Upper lobe of left lung (tissue), 6 donors: ENCODE measurements at regions not wholly inside any gene's neighbourhood (a gene's known extent, or its start where the extent isn't known, plus 50 kb on each side); places are given as distances from the start of the nearest gene placed in this dataset.
"Not testable (repeated sequence)": the region's sequence is repeated elsewhere in the genome, so short reads cannot be mapped to it uniquely, and the experiment has no call there.

Experiments
- ATAC-seq, 2 donors: fragments of 200-7000 bp; cut with Tn5 transposase; one replicate each; pipeline ENCODE4 v1.9.1; 2022; ENCODE audit warnings: mild to moderate bottlenecking in 2 of 2, moderate library complexity in 2 of 2; ENCODE audit not compliant: low FRiP score in 2 of 2
- DNase-seq, 2 donors: peaks; one replicate each; pipeline ENCODE4 v3.0.0-alpha.2; 2019 to 2020
- H3K27ac ChIP-seq, 4 donors: fragments of 200-600 bp; sonication (generic); one replicate each; pipeline ENCODE4 v1.5.1; 2016 to 2019
- H3K27me3 ChIP-seq, 4 donors: fragments of 200-600 bp; sonication (generic); one replicate each; pipeline ENCODE4 v1.5.1; 2017 to 2019
- H3K36me3 ChIP-seq, 4 donors: fragments of 200-600 bp; sonication (generic); one replicate each; pipeline ENCODE4 v1.5.1; 2016 to 2019
- H3K4me1 ChIP-seq, 4 donors: fragments of 200-600 bp; sonication (generic); one replicate each; pipeline ENCODE4 v1.5.1; 2018 to 2019
- H3K4me3 ChIP-seq, 4 donors: fragments of 200-600 bp; sonication (generic); one replicate each; pipeline ENCODE4 v1.5.1; 2017 to 2019; ENCODE audit warnings: mild to moderate bottlenecking in 2 of 4, moderate library complexity in 1 of 4
- H3K9me3 ChIP-seq, 4 donors: fragments of 200-600 bp; sonication (generic); one replicate each; pipeline ENCODE4 v1.5.1; 2018 to 2019
- CTCF ChIP-seq, 6 experiments: fragments of 450-650 bp in 4 of 6; fragments of 200-600 bp in 2 of 6; sonication (generic) in 2 of 6; IDR thresholded peaks; one replicate each; pipeline ENCODE4 v1.5.1; 2016 to 2019; ENCODE audit warnings: antibody characterized with exemption in 6 of 6
- EP300 ChIP-seq, 4 donors: sonication (generic); formaldehyde crosslinking; IDR thresholded peaks; one replicate each; pipeline ENCODE4 v1.5.1; 2017; ENCODE audit warnings: antibody characterized with exemption in 4 of 4, control low read depth in 2 of 4
- POLR2A ChIP-seq, 4 donors: fragments of 450-650 bp; IDR thresholded peaks; one replicate each; pipeline ENCODE4 v1.5.1; 2016 to 2017; ENCODE audit warnings: antibody characterized with exemption in 4 of 4, mild to moderate bottlenecking in 2 of 4
- POLR2AphosphoS5 ChIP-seq, 2 donors: sonication (generic); formaldehyde crosslinking; IDR thresholded peaks; one replicate each; pipeline ENCODE4 v1.5.1; 2017; ENCODE audit warnings: antibody characterized with exemption in 2 of 2
- WGBS, 2 donors: methylation state at CpG; one replicate each; pipeline ENCODE4 v1.1.5; 2017 to 2018; 5-methylcytosine and 5-hydroxymethylcytosine counted together
- donor health status: DM: no; HTN: no; CAD: no; lungs with moderate emphysema.
- donor health status: DM: no; HTN: yes; CAD: no; lungs with severe emphysema.

- DNase-seq: no peak
- Histone ChIP-seq H3K4me3 (no peak overlapping the region), H3K9me3 (peaks cover 0 to 3% (median 0%) of the 10 kb centered on the region in 4 donors), H3K27me3 (no peaks in the 10 kb centered on the region), H3K27ac (no peak overlapping the region), H3K4me1 (no peaks in the 10 kb centered on the region), H3K36me3 (no peaks in the 10 kb centered on the region)
- 84 to 89% methylated on average over 4 of the region's 4 CpGs for WGBS, 2 donors
- no peak for TF ChIP-seq EP300 (IDR thresholded peaks at IDR 0.05)
- TF ChIP-seq CTCF (IDR thresholded peaks at IDR 0.05): no peak
- TF ChIP-seq POLR2A (IDR thresholded peaks at IDR 0.05): no peak
- TF ChIP-seq POLR2AphosphoS5 (IDR thresholded peaks at IDR 0.05): no peak
- ATAC-seq: no peak
Measured at GRCh38 chr12:13905794-13906193, 75.6 kb downstream of the GRIN2B start.

DNA sequence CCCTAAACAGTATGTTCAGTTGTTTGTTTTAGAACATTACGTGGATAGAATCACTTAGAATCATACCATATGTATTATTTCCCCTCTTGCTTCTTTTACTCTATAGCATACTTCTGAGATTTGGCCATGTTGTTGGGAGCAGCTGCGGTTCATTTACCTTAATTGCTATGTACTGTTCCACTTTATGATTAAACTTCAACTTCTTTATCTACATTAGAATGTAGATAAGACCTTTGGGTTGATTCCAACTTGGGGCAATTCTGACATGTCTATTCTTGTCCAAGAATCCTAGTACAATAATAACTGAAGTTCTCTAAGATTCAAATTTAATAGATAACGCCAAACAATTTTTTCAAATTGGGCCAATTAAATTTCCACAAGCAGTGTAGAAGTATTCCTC is 80.7 kb downstream of the GRIN2B start:
- no peaks in the 10 kb centered on the region for H3K27me3 ChIP-seq
- DNase-seq (no peak), ATAC-seq (no peak)
- H3K9me3 ChIP-seq: peaks cover 0 to 3% (median 0%) of the 10 kb centered on the region in 4 donors
- WGBS, 2 donors: 72 to 75% methylated on average over 3 of the region's 3 CpGs
- no peaks in the 10 kb centered on the region for H3K4me1 ChIP-seq
- TF ChIP-seq CTCF (IDR thresholded peaks at IDR 0.05) (no peak), POLR2AphosphoS5 (IDR thresholded peaks at IDR 0.05) (no peak), EP300 (IDR thresholded peaks at IDR 0.05) (no peak), POLR2A (IDR thresholded peaks at IDR 0.05) (no peak)
- H3K27ac ChIP-seq: no peak overlapping the region
- no peak overlapping the region for H3K4me3 ChIP-seq
- no peaks in the 10 kb centered on the region for H3K36me3 ChIP-seq

DNA sequence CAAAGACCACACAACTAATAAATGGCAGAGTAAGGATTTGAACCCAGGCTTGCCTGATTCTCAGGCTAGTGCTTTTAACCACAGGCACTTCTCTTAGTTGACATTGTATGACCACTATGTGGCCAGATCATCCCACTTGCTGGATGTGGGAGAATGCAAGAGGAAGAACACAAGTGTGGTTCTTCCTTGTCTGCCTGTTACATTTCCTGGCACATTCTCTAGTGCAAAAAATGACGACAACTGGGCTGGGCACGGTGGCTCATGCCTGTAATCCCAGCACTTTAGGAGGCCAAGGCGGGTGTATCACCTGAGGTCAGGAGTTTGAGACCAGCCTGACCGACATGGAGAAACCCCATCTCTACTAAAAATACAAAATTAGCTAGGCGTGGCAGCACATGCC is 83.0 kb downstream of the GRIN2B start:
- H3K27ac ChIP-seq, H3K36me3 ChIP-seq, H3K4me3 ChIP-seq, ATAC-seq, H3K9me3 ChIP-seq, H3K27me3 ChIP-seq, H3K4me1 ChIP-seq, DNase-seq: not testable (repeated sequence)
- 82 to 84% methylated on average over 5 of the region's 5 CpGs for WGBS, 2 donors

DNA sequence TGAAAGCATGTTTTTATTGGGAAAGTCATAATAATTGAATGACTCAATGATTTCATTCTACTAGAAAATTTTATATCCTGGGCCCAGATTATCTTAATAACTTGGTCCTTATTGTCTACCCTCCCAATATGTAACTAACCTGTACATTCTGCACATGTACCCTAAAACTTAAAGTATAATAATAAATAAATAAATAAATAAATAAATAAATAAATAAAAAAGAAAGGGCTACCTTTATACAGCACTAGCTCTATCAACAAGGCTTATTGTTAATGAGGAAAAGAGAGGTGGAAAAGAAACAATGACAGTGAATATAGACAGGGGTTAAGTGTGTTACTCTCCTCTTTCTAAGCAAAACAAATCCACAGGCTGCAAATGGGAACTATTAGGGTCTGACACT is 83.6 kb downstream of the GRIN2B start:
- Histone ChIP-seq H3K36me3 (no peaks in the 10 kb centered on the region), H3K4me1 (no peaks in the 10 kb centered on the region), H3K27ac (no peak overlapping the region), H3K4me3 (no peak overlapping the region), H3K9me3 (no peaks in the 10 kb centered on the region), H3K27me3 (no peaks in the 10 kb centered on the region)
- DNase-seq (no peak), ATAC-seq (no peak)
- no peak for TF ChIP-seq CTCF (IDR thresholded peaks at IDR 0.05)
- TF ChIP-seq POLR2A (IDR thresholded peaks at IDR 0.05): no peak

- Histone ChIP-seq H3K27me3 (no peaks in the 10 kb centered on the region), H3K9me3 (no peaks in the 10 kb centered on the region), H3K27ac (no peak overlapping the region), H3K36me3 (no peaks in the 10 kb centered on the region), H3K4me1 (no peaks in the 10 kb centered on the region), H3K4me3 (no peak overlapping the region)
- no peak for DNase-seq
- WGBS, 2 donors: 78 to 82% methylated on average over 9 of the region's 9 CpGs
- no peak for ATAC-seq
- TF ChIP-seq POLR2A (IDR thresholded peaks at IDR 0.05) (no peak), CTCF (IDR thresholded peaks at IDR 0.05) (no peak), EP300 (IDR thresholded peaks at IDR 0.05) (no peak), POLR2AphosphoS5 (IDR thresholded peaks at IDR 0.05) (no peak)
Measured at GRCh38 chr12:13896063-13896626, 85.3 kb downstream of the GRIN2B start.
